Osteocyte (in vitro differentiated cells): ENCODE measurements at regions not wholly inside any gene's neighbourhood (a gene's known extent, or its start where the extent isn't known, plus 50 kb on each side); places are given as distances from the start of the nearest gene placed in this dataset.

Experiments
- DNase-seq: peaks from one replicate; pipeline ENCODE4 v3.0.0; 2021; ENCODE audit warnings: mixed read lengths; ENCODE audit not compliant: unreplicated experiment; ENCODE audit errors: extremely low spot score
- H3K27ac Mint-ChIP-seq: one replicate; pipeline ENCODE4 v1.8.0; 2021; ENCODE audit warnings: mild to moderate bottlenecking, mixed read lengths; ENCODE audit not compliant: unreplicated experiment
- H3K27me3 Mint-ChIP-seq: one replicate; pipeline ENCODE4 v1.8.0; 2021; ENCODE audit warnings: mixed read lengths; ENCODE audit not compliant: unreplicated experiment
- H3K36me3 Mint-ChIP-seq: one replicate; pipeline ENCODE4 v1.8.0; 2021; ENCODE audit warnings: mixed read lengths; ENCODE audit not compliant: unreplicated experiment
- H3K4me1 Mint-ChIP-seq: one replicate; pipeline ENCODE4 v1.8.0; 2021; ENCODE audit warnings: mixed read lengths; ENCODE audit not compliant: unreplicated experiment
- H3K4me3 Mint-ChIP-seq: one replicate; pipeline ENCODE4 v1.8.0; 2021; ENCODE audit warnings: mild to moderate bottlenecking, moderate library complexity, mixed read lengths; ENCODE audit not compliant: unreplicated experiment
- H3K9me3 Mint-ChIP-seq: one replicate; pipeline ENCODE4 v1.8.0; 2021; ENCODE audit warnings: mixed read lengths; ENCODE audit not compliant: unreplicated experiment
- TF ChIP-seq, protein P1 (sequence below): fragments of 200-600 bp; sonication (generic); IDR thresholded peaks from 2 replicates; pipeline ENCODE4 v1.5.0; 2021; ENCODE audit warnings: antibody characterized with exemption, mild to moderate bottlenecking, moderate library complexity

DNA sequence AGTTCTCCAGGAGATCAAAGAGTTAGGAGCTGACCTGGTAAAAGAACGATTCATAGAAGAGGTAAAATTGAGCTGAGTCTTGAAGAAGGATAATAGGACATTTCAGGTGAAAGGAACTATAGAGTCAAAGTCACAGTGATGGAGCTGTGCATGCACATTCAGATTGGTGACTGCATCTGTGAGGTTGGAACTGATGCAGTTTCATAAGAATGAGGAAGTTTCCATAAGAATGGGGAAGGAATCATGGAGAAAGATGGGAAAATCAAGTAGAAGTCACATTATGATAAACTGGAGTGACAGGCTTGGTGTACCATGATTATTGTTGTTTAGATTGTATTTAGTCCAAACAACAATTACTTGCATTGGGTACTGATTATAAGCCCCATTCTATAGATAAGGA is 232.2 kb downstream of the FAM76B start:
- H3K27me3 Mint-ChIP-seq = no peaks in the 10 kb centered on the region
- H3K27ac Mint-ChIP-seq = peak overlapping the region; percentile 78
- H3K4me3 Mint-ChIP-seq = no peak overlapping the region
- no peaks in the 10 kb centered on the region for H3K36me3 Mint-ChIP-seq
- TF ChIP-seq, protein P1, sequence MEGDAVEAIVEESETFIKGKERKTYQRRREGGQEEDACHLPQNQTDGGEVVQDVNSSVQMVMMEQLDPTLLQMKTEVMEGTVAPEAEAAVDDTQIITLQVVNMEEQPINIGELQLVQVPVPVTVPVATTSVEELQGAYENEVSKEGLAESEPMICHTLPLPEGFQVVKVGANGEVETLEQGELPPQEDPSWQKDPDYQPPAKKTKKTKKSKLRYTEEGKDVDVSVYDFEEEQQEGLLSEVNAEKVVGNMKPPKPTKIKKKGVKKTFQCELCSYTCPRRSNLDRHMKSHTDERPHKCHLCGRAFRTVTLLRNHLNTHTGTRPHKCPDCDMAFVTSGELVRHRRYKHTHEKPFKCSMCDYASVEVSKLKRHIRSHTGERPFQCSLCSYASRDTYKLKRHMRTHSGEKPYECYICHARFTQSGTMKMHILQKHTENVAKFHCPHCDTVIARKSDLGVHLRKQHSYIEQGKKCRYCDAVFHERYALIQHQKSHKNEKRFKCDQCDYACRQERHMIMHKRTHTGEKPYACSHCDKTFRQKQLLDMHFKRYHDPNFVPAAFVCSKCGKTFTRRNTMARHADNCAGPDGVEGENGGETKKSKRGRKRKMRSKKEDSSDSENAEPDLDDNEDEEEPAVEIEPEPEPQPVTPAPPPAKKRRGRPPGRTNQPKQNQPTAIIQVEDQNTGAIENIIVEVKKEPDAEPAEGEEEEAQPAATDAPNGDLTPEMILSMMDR = no peak
- peaks cover 35% of the 10 kb centered on the region for H3K4me1 Mint-ChIP-seq
- no peaks in the 10 kb centered on the region for H3K9me3 Mint-ChIP-seq
- no peak for DNase-seq

DNA sequence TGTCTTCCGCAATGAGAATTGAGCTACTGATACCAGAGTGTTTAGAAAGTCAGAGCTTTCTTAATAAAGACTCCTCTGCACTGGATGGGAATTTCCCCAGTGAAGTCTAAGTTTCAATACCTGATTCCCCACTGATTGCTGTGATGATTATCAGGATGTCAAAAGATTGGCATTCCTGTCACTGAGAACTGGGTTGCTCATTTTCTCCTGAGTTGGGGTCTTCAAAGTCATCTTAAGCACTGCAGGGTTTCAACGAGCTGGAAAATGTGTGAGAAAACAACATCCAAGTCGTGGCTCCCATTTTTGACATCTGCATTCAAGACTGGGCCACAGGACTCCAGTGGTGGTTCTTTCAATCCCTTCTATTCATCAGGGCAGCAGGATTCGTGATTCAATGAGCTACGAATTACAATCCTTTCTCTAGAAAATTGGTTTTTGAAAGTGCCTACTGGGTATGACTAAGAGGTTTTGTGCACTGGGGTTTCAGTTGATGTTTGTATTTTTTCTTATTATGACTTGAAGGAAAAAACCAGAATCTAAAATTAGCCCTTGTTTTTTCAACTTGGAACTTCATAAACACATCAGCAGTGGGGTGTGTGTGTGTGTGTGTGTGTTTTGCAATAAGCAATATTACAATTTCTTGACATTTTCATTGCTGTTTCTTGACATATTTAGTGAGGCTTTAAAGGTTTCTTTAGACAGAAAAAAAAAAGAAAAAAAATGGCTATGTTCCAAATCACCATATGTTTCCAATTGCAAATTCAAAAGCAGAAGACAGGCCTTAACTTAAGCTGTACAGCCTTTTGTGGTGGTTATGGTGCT is 233.0 kb downstream of the FAM76B start:
- H3K27ac Mint-ChIP-seq = peak overlapping the region; percentile 78
- H3K36me3 Mint-ChIP-seq = no peaks in the 10 kb centered on the region
- TF ChIP-seq, protein P1 = no peak
- DNase-seq = no peak
- no peak overlapping the region for H3K4me3 Mint-ChIP-seq
- peaks cover 35% of the 10 kb centered on the region for H3K4me1 Mint-ChIP-seq
- H3K9me3 Mint-ChIP-seq = no peaks in the 10 kb centered on the region
- no peaks in the 10 kb centered on the region for H3K27me3 Mint-ChIP-seq

DNA sequence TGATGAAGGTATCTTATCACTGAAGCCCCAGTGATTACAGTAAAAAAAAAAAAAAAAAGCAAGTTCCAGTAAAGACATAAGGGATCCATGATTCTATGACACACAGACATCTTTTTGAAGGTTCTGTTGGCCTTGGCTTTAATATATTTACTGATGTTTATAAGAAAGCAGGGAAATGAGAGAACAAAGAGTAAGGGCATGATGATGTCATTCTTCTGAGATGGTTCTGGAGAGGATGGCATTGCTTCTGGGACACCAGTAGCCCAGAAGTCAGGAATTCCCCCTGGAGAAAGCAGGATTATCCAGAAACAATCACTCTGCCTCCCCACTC is 233.6 kb downstream of the FAM76B start:
- Mint-ChIP-seq H3K36me3 (no peaks in the 10 kb centered on the region), H3K4me3 (no peak overlapping the region), H3K4me1 (peaks cover 35% of the 10 kb centered on the region), H3K27me3 (no peaks in the 10 kb centered on the region), H3K27ac (peak overlapping the region; percentile 78), H3K9me3 (no peaks in the 10 kb centered on the region)
- no peak for DNase-seq
- TF ChIP-seq, protein P1 = no peak

DNA sequence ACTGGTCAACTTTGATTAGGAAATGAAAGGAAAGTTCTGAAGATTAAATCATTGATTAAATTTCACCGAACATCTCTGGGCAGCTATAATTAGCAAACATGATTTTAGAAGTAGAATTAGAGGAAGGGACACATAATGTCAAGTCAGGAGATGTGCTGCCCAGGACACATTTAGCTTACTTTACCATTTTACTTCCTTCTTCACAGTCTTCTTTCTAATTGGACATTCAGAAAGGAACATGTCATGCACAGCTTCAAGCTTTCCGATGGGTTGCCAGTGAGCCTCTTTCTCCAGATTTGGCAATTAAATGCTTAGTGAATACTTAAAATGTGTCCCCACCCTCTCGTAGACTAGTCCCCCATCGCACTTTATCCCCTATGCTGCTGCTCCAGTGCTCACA is 234.7 kb downstream of the FAM76B start:
- Mint-ChIP-seq H3K9me3 (no peaks in the 10 kb centered on the region), H3K27me3 (no peaks in the 10 kb centered on the region), H3K4me3 (no peak overlapping the region), H3K36me3 (no peaks in the 10 kb centered on the region), H3K4me1 (peaks cover 32% of the 10 kb centered on the region), H3K27ac (no peak overlapping the region)
- TF ChIP-seq, protein P1 = no peak
- no peak for DNase-seq

DNA sequence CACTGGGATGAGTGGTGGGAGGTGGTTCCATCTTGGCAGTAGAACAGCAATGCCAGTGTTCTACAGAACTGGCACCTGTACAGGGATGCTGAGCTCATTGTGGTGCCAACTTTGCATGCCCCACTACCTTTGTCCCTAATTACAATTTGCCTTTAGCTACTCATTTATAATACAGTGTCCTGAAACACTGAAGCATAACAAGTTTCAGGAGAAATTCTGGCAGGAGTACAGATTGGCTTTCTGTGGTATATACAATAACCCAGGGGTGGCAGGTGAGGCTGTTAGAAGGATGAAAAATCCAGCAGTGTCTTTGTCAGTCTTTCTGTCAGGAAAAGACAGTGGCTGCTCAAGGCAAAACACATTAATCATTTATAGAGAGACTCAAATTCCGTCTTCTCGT is 240.3 kb downstream of the FAM76B start:
- Mint-ChIP-seq H3K4me3 (no peak overlapping the region), H3K27ac (no peak overlapping the region), H3K9me3 (no peaks in the 10 kb centered on the region), H3K4me1 (peaks cover 29% of the 10 kb centered on the region), H3K36me3 (no peaks in the 10 kb centered on the region), H3K27me3 (peaks cover 2% of the 10 kb centered on the region)
- TF ChIP-seq, protein P1 = no peak
- no peak for DNase-seq
